ENCODE measurements at regions not wholly inside any gene's neighbourhood (a gene's known extent, or its start where the extent isn't known, plus 50 kb on each side); places are given as distances from the start of the nearest gene placed in this dataset.
"Not testable (repeated sequence)": the region's sequence is repeated elsewhere in the genome, so short reads cannot be mapped to it uniquely, and the experiment has no call there.

DNA sequence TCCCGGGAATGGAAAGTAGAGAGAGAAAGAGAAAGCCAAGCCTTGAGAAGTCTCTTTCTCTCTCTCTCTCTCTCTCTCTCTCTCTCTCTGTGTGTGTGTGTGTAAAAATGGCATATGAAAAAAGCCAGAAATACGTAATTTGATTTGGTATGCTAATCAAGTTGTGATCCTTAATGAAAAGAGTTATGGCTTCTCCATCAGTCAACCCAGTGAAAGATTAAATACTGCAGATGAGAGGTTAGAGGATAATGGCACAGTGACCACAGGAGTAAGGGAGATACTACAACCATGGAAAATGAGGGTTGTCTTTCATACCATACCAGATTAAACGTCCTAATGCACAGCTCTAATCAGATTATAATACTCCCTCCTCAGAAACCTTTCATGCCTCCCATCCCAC lies 193.5 kb upstream of the SOX2 start:
- no peak for FAIRE-seq

DNA sequence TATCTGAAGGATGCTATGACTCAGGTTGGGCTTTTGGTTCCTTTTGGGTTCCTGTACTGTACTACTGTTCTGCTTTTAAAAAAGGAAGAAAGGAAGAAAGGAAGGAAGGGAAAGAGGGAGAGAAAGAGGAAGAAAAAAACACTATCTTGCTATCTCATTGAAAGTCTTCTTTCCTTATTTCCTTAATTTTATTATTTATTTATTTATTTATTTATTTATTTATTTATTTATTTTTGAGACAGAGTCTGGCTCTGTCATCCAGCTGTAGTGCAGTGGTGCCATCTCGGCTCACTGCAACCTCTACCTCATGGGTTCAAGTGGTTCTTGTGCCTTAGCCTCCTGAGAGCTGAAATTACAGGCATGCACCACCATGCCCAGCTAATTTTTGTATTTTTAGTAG lies 198.9 kb upstream of the SOX2 start:
- no peak for FAIRE-seq

DNA sequence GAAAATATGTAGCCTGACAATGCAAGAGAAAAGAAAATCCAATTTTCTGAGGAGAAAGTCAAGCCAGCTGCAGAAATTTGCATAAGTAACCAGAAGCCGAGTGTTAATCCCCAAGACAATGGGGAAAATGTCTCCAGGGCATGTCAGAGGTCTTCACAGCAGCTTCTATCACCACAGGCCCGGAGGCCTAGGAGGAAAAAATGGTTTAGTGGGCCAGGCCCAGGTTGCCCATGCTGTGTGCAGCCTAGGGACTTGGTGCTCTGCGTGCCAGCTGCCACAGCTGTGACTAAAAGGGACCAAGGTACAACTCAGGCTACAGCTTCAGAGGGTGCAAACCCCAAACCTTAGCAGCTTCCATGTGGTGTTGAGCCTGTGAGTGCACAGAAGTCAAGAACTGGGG lies 201.2 kb upstream of the SOX2 start:
- no peak for FAIRE-seq

DNA sequence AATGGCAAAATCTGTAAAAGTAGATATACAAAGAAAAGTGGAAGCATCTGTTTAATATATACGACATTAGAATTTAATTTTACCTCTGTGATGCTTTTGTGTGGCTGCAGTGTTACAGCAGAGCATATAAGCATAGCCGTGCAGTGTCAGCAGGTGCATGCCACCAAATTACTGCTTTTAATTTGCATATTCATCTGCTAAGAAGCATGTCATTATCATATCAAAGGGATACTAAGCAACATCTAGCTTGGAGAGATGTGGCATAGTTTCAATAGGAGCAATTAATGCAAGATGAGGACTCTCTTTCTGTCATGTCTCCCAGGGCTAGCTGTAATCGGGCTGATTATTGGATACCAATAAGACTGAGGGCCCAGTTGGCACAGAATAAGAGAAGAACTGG lies 214.4 kb upstream of the SOX2 start:
- FAIRE-seq: no peak

DNA sequence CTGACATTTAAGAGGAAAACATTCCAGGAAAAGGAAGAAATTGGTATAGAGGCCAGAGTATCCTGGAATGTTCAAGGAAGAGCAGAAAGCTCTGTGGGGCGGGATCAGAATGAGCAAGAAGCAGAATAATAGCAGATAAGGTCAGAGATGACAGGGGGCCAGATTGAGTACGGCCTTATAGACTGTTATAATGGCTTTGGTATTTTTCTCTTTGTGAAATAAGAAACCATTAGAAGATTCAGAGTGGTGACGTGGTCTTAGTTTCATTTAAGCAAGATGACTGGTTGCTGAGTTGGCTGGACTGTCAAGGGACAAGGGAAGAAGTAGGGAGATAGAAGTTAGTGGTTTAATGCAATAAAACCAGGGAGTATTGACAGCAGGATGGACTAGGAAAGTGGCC lies 218.3 kb upstream of the SOX2 start:
- no peak for FAIRE-seq

DNA sequence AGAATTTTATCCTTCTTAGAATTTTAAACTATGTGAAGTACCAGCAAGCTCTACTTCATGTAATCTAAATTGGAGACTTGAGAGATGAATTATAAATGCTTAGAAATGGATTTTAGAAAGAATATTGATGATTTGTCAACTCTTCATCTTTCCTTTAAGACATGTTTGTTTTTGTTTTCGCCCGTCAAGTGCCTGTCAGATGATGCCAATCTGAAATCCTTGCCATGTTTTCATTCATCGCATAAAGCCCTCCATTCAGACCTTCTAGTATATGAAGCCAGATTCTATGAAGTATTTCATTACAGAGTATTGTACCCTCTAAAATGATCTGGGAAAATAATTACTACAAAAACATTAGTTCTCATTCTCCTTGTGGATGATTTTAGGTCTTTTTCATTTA lies 223.2 kb upstream of the SOX2 start:
- no peak for FAIRE-seq

DNA sequence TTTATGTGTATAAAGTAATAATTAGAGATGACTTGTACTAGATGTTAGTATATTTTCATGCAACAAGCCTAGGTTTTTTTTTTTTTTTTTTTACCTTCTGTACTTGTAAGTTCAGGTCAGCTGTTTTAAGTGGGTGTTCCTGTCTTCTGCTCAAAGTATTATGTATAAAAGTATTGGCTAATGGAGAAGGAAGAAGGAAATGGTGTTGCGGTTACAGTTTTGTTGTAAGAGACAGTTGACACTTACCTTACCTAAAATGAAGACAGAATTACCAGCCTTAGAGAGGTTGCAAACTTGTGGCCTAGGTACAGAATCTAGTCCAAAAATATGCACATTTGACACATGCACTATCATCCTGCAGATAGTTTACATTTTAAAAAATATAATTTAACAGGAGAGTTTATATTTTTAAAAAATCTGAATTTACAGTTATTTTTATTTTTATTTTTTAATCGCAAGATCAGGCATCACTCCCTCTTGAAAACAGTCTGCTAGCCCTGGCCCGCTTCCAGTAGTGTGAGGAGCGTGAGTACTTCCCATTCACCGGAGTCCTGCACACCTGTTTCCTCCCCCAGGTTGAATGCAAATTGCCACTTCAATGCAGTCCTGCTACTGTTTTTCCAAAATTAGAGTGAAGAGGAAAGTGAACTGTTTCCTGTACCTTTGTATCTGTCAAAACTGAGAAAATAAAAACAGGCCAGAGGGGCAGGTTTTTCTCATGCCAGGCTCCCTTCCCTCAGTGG lies 224.3 kb upstream of the SOX2 start:
- FAIRE-seq: no peak

DNA sequence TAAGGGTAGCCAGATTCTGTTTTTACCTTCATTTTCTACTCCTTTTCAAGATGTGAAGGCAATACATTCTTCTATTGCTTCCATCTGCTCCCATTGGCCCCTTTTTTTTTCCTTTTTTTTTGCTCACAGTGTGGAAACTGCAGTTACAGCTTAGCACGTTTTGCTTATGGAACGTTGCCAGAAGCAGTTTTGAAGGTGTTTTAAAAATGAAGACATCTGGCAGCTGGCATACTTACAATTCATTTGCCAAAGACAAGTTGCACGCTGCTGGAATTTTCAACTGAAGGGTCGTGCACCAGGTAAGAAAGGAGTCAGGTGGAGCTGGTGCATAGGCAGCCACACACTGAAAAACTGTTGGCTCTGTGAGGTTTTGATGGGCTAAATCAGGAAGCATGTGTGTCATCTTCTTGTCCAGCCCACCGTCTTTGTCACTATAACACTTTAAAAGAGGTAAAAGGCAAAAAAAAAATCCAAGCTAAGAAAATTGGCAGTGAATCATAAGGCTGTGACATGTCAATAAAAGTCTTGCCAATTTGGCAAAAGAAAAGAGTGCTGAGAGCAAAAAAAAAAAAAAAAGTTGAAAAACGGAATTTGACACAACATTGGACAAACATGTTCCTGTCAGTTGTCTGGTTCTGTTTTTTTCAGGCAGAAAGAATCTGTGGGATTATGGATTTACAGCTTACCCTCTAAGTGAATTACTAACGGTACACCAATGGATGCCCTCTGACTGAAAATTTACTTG lies 225.4 kb upstream of the SOX2 start:
- FAIRE-seq: no peak

DNA sequence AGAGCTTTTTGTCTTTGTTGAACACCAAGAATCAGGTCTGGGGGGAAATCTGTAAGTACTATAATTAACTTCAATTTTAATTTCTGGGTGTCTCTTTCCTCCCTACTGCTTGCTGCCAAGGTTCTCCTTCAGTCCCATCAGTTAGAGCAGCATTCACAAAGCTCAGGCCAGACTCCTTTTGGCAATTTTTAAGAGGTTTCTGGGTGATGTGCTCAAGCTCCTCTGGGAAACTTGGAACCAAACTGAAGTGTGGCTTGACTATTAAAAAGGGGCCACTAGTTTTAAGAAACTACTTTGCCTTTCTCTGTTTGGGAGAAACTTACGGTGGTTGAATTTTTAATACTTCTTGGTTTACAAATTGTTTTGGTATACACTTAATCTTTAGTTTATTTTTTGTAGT lies 227.7 kb upstream of the SOX2 start:
- no peak for FAIRE-seq

DNA sequence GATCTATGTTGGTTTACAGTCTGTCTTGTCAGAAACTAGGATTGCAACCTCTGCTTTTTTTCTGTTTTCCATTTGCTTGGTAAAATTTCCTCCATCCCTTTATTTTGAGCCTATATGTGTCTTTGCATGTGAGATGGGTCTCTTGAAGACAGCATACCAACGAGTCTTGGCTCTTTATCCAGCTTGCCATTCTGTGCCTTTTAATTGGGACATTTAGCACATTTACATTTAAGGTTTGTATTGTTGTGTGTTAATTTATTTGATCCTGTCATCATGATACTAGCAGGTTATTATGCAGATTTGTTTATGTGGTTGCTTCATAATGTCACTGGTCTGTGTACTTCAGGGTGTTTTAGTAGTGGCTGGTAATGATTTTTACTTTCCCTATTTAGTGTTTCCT lies 236.6 kb upstream of the SOX2 start:
- not testable (repeated sequence) for FAIRE-seq

DNA sequence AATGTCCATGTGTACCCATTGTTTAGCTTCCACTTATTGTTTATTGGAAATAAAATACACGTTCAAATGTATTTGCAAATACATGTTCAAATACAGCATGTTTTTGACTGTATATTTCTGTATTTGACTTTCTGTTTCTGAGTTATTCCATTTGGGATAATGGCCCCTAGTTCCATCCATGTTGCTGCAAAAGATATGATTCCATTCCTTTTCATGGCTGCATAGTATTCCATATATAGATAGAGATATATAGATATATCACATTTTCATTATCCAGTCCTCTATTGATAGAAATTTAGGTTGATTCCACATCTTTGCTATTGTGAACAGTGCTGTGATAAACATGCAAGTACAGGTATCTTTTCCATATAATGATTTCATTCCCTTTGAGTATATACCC lies 241.4 kb upstream of the SOX2 start:
- no peak for FAIRE-seq

DNA sequence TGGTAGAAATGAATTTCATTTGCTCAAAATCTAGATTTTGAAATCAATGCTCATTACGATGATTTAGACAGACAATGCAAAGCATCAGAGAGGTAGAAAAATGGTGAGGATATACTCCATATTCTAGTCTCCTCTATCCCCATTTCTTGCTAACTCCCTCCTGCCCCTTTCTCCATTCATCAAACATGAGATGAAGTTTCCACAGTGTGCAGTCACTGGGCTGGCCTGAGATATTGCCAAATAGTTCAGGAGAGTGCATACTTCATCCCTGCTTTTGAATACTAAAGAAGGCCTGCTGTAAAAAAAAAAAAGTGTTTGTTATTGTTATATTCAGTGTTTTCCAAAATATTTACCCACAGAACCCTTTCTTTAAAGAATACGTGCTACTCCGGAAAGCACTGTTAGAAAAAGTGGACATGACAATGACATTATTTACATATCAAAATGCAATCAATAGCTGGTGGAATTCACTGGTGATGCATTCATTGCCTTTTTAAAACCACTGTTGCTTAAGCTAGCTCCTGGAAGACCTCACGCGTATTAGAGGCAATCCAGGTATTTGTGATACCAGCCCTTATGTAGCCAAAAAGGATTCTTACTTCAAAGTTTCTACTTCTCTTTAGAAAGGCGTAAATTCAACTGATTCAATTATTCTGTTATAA lies 247.6 kb upstream of the SOX2 start:
- no peak for FAIRE-seq

DNA sequence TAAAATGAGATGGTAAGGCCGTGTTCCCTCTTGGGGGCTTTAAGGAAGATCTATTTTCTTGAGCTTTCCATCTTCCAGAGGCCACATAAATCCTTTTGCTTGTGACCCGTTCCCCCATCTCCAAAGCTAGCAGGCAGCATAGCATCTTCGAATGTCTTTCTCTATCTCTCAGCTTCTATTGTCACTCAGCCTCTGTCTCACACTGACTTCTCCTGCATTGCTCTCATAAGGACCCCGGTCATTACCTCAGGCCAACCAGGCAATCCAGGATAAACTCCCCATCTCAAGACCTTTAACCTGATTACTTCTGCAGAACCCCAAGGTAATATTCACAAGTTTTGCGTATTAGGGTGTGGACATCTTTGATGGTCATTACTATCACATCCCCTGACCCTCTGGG lies 250.3 kb upstream of the SOX2 start:
- no peak for FAIRE-seq

DNA sequence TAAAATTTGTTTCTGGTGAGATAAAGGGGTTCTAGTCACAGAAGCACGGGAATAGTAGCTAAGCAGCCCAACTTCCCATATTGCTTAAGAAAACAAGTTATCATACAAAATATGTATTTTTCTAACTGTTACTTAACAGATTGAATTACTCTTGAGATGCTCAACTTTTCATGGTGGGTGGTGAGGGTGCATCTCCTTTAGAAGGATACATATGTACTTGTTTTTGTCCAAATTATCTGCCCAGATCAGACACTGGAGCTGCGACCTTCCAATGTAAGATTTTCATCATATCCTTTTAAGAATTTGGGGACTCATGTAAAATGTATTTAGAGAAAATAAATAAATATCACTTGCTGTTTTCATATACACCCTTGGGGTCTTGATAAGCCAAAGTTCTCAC lies 252.2 kb upstream of the SOX2 start:
- no peak for FAIRE-seq

DNA sequence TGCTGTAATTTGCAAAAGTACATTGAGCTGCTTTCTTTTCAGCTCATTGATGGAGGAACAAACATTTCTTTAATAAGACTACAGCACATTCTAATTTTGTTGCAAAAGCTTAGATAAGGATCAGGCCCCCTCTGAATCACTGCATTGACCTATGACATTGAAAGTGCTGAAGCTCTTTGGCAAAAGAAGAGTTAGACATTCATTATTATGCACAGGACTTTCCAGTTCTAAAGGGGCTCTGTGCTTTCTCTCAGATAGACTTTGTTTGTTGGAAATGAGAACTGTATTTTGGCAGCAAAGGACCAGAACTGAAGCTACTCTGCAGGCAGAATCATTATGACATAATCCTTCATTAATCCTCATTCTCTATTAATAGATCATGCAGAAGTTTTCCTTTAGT lies 252.9 kb upstream of the SOX2 start:
- no peak for FAIRE-seq

DNA sequence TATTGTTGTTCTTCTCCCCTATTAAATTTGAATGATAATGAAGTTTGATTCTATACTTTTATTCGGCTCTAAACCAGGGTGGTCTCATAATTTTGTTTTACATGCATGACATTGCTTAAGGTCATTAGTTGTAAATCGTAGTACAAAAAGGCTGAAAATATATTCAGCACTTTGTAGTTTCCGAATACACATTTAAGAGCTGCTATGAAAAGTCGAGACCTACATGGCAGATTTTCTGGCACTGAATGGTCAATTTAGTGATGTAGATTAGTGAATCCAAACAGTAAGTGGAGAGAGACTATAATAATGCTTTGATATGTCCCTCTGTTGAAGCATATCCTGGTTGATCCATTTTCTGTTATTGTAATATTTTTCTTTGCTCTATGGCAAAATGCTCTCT lies 254.0 kb upstream of the SOX2 start:
- no peak for FAIRE-seq

DNA sequence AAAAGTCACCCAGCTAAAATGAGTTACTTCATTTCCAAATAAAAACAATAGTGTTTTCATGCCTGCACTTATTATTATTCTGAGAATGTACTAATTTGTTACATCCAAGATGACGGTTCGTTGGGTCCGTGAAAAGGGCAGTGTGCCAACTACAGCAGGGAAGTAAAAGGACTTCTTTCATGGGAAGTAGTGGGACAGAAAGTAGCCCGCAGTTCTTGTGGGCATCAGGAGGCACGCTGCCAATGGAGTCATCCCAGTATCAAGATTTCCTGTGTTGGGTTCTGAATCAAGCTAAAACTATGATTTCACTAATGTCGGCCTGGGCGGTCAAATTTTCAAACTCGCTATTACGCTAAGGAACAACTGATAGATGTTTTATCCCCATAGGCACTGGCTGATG lies 254.5 kb upstream of the SOX2 start:
- FAIRE-seq: no peak

DNA sequence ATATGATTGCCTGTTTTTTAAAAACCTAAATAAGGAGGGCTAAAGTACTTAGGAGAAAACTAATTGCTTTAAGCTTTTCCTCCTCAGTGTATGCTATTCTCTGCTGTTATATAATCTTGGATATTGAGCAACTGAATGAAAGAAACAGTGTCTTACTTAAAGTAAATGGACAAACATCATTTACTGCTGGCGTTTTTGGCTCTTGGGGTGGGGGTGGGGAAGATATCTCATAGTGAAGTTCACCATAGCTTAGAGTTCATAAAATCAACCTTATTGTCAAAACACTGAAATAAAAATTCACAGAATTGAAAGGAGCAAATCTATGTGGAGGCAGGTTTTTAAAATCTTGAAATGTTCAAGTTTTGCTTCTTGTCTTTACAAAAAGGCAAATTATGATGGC lies 256.4 kb upstream of the SOX2 start:
- no peak for FAIRE-seq

DNA sequence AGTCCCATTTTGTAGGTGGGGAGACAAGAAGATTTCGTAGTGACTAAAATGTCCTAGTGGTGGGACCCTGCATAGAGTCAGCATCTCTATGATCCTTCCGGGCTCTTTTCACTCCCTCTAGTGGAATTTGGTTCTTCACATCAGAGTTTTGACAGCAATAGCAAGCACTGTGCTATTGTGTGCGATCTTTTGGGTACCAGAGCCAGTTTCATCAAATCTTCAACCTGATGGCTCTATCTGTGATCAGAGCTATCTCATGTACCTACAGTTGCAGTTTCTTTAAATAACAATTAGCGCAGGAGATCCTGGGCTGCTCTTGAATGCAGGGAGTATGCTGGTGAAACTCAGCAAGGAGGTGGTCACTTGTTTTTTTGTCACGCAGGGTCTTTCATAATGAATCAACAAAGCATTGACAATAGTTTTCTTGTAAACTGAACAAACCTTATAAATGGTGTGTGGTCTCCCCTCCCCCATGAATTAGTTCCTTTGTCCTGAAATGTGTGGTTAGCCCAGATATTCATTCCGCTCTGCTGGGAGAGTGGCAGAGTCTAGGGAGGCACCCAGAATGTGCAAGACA lies 257.2 kb upstream of the SOX2 start:
- FAIRE-seq: no peak

DNA sequence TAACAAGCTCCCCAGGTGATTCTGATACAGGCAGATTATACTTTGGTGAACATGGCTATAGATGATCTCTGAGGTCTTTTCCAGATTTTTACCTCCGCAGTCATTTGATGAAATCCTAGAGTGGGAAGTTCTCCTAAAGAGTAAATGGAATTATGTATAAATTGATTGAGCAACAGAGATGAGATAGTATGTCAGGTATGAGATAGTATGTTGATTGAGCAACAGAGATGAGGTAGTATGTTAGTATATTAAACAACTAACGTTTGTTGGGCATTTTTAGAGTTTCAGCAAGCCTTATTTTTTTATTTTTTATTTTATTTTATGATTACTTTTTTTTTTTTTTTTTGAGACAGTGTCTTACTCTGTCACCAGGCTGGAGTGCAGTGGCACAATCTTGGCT lies 265.0 kb upstream of the SOX2 start:
- no peak for FAIRE-seq

DNA sequence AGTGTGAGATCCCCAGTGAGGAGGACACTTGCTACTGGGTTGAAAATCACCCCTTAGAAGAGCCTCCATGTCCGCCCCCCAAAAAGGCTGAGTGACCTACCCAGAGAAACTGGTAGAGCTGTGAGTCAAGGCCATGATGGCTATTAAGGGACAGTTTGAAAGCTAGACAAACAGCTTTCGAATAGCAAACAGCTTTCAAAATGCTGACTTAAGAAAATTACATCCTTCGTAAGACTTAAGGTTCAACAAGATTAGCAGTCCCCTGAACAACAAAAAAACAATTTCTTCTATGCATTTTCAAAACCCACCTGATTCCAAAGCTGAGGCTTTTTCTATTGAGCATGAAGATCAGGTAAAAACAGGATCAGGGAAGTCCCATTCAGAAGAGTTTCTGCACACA lies 269.7 kb upstream of the SOX2 start:
- FAIRE-seq: no peak

DNA sequence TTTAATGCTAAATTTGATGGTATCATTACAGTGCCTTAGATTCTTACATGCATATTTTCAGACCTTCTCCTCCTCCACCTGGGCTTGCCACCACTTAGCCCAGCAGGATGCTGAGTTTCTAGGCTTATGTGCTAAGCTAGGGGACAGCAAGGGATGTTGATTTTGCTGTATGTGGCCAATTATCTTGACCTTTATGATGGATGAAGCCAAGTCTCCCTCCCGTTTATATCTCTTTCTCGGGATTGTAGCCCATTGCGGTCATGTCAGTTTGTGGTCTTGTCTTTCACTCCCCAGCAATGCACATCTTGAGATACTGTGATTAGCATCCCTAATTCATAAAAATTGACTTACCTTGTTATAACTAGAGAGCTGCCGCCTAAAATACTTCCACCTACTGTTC lies 278.7 kb upstream of the SOX2 start:
- no peak for FAIRE-seq

DNA sequence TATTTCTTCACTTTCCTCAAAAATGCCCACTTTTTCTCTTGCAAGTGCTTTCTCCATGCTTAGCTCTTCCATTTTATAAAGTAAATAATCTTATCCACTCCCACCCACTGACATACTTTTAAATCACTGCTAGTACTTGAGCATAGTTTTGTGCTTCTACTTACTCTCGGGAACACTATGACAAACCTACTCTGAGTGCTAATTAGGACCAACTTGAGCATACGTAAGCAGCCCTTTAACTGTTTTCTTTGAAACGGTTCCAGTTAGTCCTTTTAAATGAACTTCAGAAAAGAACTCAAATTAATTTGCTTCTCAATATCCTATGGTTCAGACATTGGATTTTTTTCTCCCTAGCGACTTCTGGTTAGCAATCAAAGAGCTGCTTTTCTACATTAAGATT lies 280.0 kb upstream of the SOX2 start:
- no peak for FAIRE-seq

DNA sequence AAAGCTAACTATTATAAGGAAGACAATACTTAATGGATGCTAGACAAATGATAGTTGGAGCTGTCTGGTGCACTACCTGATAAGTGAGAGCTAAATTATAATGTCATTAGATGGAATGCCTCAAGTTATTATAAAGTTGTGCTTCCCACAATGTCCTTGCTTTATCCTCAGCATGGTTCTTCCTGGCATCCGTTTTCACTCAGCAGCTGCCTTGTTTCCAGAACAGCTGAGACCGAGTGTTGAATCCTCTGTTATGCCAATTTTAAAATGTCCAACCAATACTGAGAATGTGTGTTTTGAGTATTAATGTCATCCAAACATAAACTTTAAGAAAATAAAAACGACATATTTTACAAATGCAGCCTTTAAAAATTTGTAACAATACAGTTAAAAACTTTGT lies 286.7 kb upstream of the SOX2 start:
- FAIRE-seq: no peak
